ENCODE measurements at regions not wholly inside any gene's neighbourhood (a gene's known extent, or its start where the extent isn't known, plus 50 kb on each side); places are given as distances from the start of the nearest gene placed in this dataset.

- TF ChIP-seq CTCF (IDR thresholded peaks at IDR 0.05; ENCODE audit: low read length) = no peak
- no peak for TF ChIP-seq EZH2 (optimal IDR thresholded peaks at IDR 0.05; ENCODE audit: low read depth, low read length)
- no peak for TF ChIP-seq EZH2phosphoT487 (IDR thresholded peaks at IDR 0.05; ENCODE audit: low read length)
Measured at GRCh38 chr6:91477688-91478087, 890.8 kb upstream of the MAP3K7 start.

Measured in MM.1S (cell line).